Heart left ventricle (tissue), 13 donors: ENCODE measurements at regions not wholly inside any gene's neighbourhood (a gene's known extent, or its start where the extent isn't known, plus 50 kb on each side); places are given as distances from the start of the nearest gene placed in this dataset.

Experiments used
- CTCF ChIP-seq, 12 donors: fragments of 200-600 bp; sonication (generic) in 4 of 12; IDR thresholded peaks; one replicate each; pipeline versions ENCODE4 v1.5.0 to v1.8.0; 2018 to 2022; ENCODE audit warnings: antibody characterized with exemption in 12 of 12, mild to moderate bottlenecking in 5 of 12
- POLR2A ChIP-seq, 2 donors: fragments of 450-650 bp; IDR thresholded peaks; one replicate each; pipeline ENCODE4 v1.6.1; 2017; ENCODE audit warnings: antibody characterized with exemption in 2 of 2, mild to moderate bottlenecking in 2 of 2, moderate library complexity in 2 of 2
- donor health status: ischemic (EF 13 %, LVEDD 7.1; RV severe dilation, severe dysfunction).
- donor health status: DM: no; HTN: yes; CAD: no.
- donor health status: DM: no; HTN: no; CAD: no.
- donor health status: ischemic (EF 25% LVEDD 6.9; RV normal size, moderate dysfunction).
- donor health status: ischemic (EF 25% LVEDD 5.7; RV mildly dilated, moderate dysfunction).
- donor health status: ischemic (EF 35%, LVEDD 5.7; RV mildly dilated, moderate dysfunction).
- donor health status: nonischemic (EF 11% LVEDD 7.7; RV severe dilation, severe dysfunction).
- donor health status: DM: yes; HTN: yes; CAD: no.
- donor health status: PGD.
- donor health status: ischemic (EF 29% LVEDD 5.4; RV normal size, mild dysfunction).
- donor health status: nonischemic (EF 23%, LVEDD 6.1; RV moderate dilation, normal function).

- TF ChIP-seq POLR2A (IDR thresholded peaks at IDR 0.05) (no peak), CTCF (IDR thresholded peaks at IDR 0.05) (no peak)
Observed at GRCh38 chr2:29991086-29991485, 69.7 kb upstream of the ALK start.
